Effector memory CD4-positive, alpha-beta T cell (primary cell): ENCODE measurements at regions not wholly inside any gene's neighbourhood (a gene's known extent, or its start where the extent isn't known, plus 50 kb on each side); places are given as distances from the start of the nearest gene placed in this dataset.
"Not testable (repeated sequence)": the region's sequence is repeated elsewhere in the genome, so short reads cannot be mapped to it uniquely, and the experiment has no call there.

ENCODE experiments used
- DNase-seq, 3 donors: peaks; one replicate each; pipeline ENCODE4 v3.0.0-alpha.2; 2020
- H3K27ac ChIP-seq: 2 replicates; pipeline ENCODE4 v1.7.0; 2013; ENCODE audit warnings: mild to moderate bottlenecking, low read length, moderate library complexity; ENCODE audit not compliant: insufficient read depth, poor library complexity, severe bottlenecking
- H3K27me3 ChIP-seq: replicated peaks from 2 replicates; pipeline ENCODE4 v1.7.0; 2013; ENCODE audit warnings: mild to moderate bottlenecking, low read length; ENCODE audit not compliant: insufficient read depth, control insufficient read depth, poor library complexity, severe bottlenecking
- H3K36me3 ChIP-seq: 2 replicates; pipeline ENCODE4 v1.7.0; 2013; ENCODE audit warnings: mild to moderate bottlenecking, low read length, moderate library complexity; ENCODE audit not compliant: control insufficient read depth, insufficient read depth
- H3K4me1 ChIP-seq: 2 replicates; pipeline ENCODE4 v1.7.0; 2013; ENCODE audit warnings: low read length, mild to moderate bottlenecking; ENCODE audit not compliant: control insufficient read depth, insufficient read depth, poor library complexity, severe bottlenecking
- H3K4me3 ChIP-seq: 2 replicates; pipeline ENCODE4 v1.7.0; 2013; ENCODE audit warnings: low read length, low read depth, mild to moderate bottlenecking; ENCODE audit not compliant: insufficient read depth, poor library complexity, severe bottlenecking
- H3K9me3 ChIP-seq: 2 replicates; pipeline ENCODE4 v1.7.0; 2013; ENCODE audit warnings: mild to moderate bottlenecking, low read length, moderate library complexity; ENCODE audit not compliant: control insufficient read depth

GRCh38 chr6:121590916-121591315 lies 155.5 kb downstream of the GJA1 start:
- Histone ChIP-seq H3K4me1 (no peaks in the 10 kb centered on the region), H3K27ac (no peak overlapping the region), H3K9me3 (no peaks in the 10 kb centered on the region), H3K36me3 (no peaks in the 10 kb centered on the region), H3K27me3 (no peaks in the 10 kb centered on the region), H3K4me3 (no peak overlapping the region)
- no peak for DNase-seq

- H3K27ac ChIP-seq = no peak overlapping the region
- H3K27me3 ChIP-seq = no peaks in the 10 kb centered on the region
- H3K9me3 ChIP-seq = no peaks in the 10 kb centered on the region
- no peak for DNase-seq
- H3K36me3 ChIP-seq = no peaks in the 10 kb centered on the region
- H3K4me3 ChIP-seq = no peak overlapping the region
- no peaks in the 10 kb centered on the region for H3K4me1 ChIP-seq
These were observed 157.0 kb downstream of the GJA1 start for GRCh38 chr6:121592261-121592935.

DNA sequence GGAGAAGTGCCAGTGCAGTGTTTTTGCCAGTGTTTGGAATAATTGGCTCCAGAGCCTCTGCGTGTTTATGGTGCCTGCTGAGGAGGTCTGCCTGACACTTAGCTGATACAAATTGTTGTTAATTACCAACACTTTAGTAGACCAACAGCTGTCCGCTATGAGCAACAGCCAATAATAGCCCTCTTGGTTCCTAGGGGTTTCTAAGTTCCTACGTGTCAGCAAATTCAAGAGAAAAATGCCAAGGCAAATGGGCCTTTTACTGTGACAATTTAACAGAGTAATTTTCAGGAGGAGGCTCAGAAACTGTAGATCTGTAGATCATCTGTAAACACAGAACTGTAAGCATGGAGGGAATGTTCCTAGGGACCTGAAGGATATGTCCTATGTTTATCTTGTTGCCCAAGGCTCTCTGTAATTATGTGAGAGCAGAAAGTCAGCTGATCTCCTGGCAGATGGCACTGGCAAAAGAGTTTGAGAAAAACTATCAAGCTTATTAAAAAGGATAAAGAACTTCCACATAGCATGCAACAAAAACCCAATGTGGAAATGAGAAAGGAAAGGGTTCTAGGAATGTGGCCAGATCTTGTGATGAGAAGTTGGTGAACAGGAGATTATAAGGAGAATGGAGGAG lies 157.7 kb downstream of the GJA1 start:
- no peak overlapping the region for H3K27ac ChIP-seq
- H3K36me3 ChIP-seq = no peaks in the 10 kb centered on the region
- no peaks in the 10 kb centered on the region for H3K4me1 ChIP-seq
- DNase-seq = no peak
- no peaks in the 10 kb centered on the region for H3K9me3 ChIP-seq
- no peaks in the 10 kb centered on the region for H3K27me3 ChIP-seq
- H3K4me3 ChIP-seq = no peak overlapping the region

DNA sequence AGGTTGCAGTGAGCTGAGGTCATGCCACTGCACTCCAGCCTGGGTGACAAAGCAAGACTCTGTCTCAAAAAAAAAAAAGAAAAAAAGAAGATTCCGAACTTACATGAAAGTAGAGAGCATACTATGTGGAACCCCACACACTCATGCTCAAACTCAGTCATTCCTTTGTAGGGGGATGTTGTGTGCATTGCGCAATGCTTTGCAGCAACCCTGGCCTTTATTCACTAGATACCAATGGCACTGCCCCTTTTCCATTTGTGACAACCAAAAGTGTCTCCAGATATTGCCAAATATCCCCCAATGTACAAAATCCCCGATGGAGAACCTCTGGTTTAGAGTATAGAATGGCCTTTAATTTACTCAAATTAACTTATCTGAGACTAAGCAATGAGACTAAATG lies 158.6 kb downstream of the GJA1 start:
- no peaks in the 10 kb centered on the region for H3K27me3 ChIP-seq
- no peak overlapping the region for H3K27ac ChIP-seq
- no peak overlapping the region for H3K4me3 ChIP-seq
- DNase-seq = no peak
- H3K9me3 ChIP-seq = no peaks in the 10 kb centered on the region
- H3K36me3 ChIP-seq = no peaks in the 10 kb centered on the region
- no peaks in the 10 kb centered on the region for H3K4me1 ChIP-seq

DNA sequence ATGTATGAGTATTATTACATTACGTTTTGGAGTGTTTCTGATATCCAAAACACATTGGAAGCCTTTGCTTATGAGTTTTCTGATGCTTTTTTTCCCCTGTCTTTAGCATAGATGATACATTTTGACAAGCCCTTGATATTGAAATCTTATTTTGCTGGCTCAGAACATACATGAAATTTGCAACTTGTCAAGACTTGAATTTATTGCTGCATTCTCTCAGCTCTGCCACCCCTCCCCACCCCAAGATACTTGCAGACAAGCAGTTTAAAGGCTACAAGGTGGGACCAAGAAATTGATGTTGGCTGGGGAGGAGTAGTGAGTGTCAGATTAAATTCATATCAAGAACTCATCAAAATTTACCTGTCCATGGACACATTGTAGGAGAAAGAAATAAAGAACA lies 160.2 kb downstream of the GJA1 start:
- DNase-seq = no peak
- no peaks in the 10 kb centered on the region for H3K36me3 ChIP-seq

DNA sequence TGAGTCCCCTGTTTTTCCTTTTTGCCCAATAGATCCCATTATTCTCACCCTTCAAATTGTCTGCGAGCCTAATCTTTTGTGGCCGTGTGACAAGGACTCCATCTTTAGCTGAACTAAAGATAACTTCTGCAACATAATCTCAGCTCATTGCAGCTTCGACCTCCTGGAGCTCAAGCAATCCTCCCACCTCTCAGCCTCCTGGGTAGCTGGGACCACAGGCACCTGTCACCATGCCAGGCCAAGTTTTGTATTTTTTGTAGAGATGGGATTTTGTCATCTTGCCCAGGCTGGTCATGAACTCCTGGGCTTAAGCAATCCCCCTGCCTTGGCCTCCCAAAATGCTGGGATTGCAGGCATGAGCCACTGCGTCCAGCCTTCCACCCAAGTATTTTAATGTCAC lies 161.0 kb downstream of the GJA1 start:
- Histone ChIP-seq H3K9me3 (no peaks in the 10 kb centered on the region), H3K4me3 (no peak overlapping the region), H3K4me1 (no peaks in the 10 kb centered on the region), H3K36me3 (no peaks in the 10 kb centered on the region), H3K27ac (no peak overlapping the region), H3K27me3 (no peaks in the 10 kb centered on the region)
- no peak for DNase-seq

More for the DNA sequence above, 160.2 kb downstream of the GJA1 start:
- no peak overlapping the region for H3K4me3 ChIP-seq
- no peaks in the 10 kb centered on the region for H3K9me3 ChIP-seq
- no peaks in the 10 kb centered on the region for H3K27me3 ChIP-seq
- H3K27ac ChIP-seq = no peak overlapping the region
- no peaks in the 10 kb centered on the region for H3K4me1 ChIP-seq

DNA sequence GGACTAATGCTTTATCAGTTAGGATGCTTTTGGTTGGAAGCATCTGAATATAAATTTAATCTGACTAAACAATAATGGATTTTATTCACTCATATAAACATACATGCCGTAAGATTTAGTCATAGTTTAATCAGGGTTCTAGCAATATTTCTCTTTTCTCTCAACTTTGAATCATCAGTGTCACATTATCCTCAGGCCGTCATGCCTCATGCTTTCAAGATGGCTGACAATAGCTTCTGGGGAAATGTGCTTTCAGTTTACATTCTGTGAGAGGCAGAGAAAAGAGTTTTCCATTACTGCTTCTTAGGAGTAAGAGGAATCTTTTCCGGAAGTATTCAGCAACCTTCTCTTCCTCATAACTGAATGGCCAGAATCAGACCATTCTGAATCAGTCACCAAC lies 162.2 kb downstream of the GJA1 start:
- no peaks in the 10 kb centered on the region for H3K4me1 ChIP-seq

GRCh38 chr6:121599331-121599730 lies 163.9 kb downstream of the GJA1 start:
- not testable (repeated sequence) for H3K36me3 ChIP-seq, H3K27me3 ChIP-seq, H3K27ac ChIP-seq, H3K4me3 ChIP-seq, H3K4me1 ChIP-seq, DNase-seq, H3K9me3 ChIP-seq

More for the DNA sequence above, 162.2 kb downstream of the GJA1 start:
- H3K36me3 ChIP-seq = no peaks in the 10 kb centered on the region
- no peak overlapping the region for H3K4me3 ChIP-seq
- no peaks in the 10 kb centered on the region for H3K27me3 ChIP-seq
- no peak overlapping the region for H3K27ac ChIP-seq
- no peak for DNase-seq
- H3K9me3 ChIP-seq = no peaks in the 10 kb centered on the region

DNA sequence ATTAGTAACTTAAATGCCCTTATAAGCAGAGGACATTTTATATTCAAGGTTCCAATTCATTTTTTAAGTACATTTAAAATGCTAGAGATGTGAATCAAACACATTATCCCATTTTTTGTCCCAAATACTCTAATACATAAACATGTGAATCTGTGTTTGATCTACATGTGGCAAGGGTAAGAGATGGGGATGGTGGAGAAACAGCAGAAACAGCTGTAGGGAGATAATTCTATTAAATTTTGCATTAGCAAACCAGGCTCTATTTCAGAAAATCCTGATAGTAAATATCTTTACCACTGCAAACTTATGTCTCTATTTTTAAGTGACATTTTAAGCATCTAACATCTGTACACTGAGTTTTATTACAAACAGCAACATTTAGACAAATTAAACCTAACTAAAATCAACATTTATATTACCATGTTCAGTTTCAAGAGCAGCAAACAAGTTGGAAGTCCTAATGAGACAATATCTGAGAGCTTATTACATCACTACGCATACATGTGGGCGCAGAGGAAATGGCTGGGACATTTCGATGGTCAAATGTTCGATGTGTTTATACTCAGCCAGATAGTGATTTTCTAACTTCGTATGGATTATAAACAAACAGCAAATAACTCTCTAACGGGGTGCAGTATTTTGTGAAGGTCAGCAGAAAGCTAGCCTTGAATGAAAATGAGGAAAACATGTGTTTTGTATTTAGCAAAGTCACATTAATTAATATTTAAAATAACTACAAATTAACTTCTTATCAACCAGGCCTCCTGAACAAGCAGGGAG lies 165.1 kb downstream of the GJA1 start:
- no peaks in the 10 kb centered on the region for H3K4me1 ChIP-seq
- no peak overlapping the region for H3K4me3 ChIP-seq
- no peak for DNase-seq
- H3K36me3 ChIP-seq = no peaks in the 10 kb centered on the region
- H3K27me3 ChIP-seq = no peaks in the 10 kb centered on the region
- H3K9me3 ChIP-seq = no peaks in the 10 kb centered on the region
- H3K27ac ChIP-seq = no peak overlapping the region

- H3K9me3 ChIP-seq = no peaks in the 10 kb centered on the region
- H3K27me3 ChIP-seq = no peaks in the 10 kb centered on the region
- H3K27ac ChIP-seq = no peak overlapping the region
- no peaks in the 10 kb centered on the region for H3K4me1 ChIP-seq
- no peak overlapping the region for H3K4me3 ChIP-seq
- no peaks in the 10 kb centered on the region for H3K36me3 ChIP-seq
- no peak for DNase-seq
These were observed 168.0 kb downstream of the GJA1 start for GRCh38 chr6:121603486-121603885.
